Epithelial cell of esophagus (primary cell): ENCODE measurements at regions not wholly inside any gene's neighbourhood (a gene's known extent, or its start where the extent isn't known, plus 50 kb on each side); places are given as distances from the start of the nearest gene placed in this dataset.

Experiments
- DNase-seq: peaks from one replicate; pipeline ENCODE4 v3.0.0; 2010; ENCODE audit warnings: low read depth
- H3K4me3 ChIP-seq: 2 replicates; pipeline ENCODE4 v1.5.1; 2011; ENCODE audit warnings: mild to moderate bottlenecking, low read length, control low read depth
- TF ChIP-seq, protein P1 (sequence below): IDR thresholded peaks from 2 replicates; pipeline ENCODE4 v1.5.1; 2011; ENCODE audit warnings: low read depth, mild to moderate bottlenecking, low read length, control low read depth, inconsistent platforms; ENCODE audit not compliant: insufficient read depth; ENCODE audit errors: missing control alignments

DNA sequence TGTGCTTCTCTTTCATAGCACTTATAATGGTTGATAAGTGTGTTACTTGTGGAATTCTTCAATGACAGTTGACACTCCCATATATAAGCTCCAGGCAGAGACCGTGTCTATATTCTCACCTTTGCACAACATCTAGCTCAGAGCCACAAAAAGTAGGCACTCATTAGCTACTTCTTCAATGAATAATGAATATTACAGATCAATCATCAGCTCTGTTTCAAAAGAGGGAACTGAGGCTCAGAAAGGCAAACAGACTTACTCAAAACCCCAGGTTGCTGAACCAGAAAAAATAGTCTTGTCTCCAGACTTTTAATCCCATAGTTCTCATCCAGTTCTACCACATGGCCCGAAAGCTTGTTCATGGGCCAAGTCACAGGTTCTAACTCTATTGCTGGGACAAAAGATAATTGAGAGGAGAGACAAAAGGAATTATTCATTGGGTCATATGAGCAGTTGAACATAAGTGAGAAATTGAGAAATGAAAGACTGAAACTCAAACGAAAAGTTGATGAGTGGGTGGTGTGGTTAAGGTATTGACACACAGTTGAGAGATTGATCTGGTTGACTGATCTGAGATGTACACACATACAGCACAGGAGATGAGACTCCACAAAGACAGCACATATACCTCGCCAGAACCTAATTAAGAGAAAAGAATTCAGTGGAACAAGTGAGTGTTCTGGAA is 381.6 kb downstream of the EFNA5 start:
- H3K4me3 ChIP-seq, result no peak overlapping the region
- TF ChIP-seq, protein P1, sequence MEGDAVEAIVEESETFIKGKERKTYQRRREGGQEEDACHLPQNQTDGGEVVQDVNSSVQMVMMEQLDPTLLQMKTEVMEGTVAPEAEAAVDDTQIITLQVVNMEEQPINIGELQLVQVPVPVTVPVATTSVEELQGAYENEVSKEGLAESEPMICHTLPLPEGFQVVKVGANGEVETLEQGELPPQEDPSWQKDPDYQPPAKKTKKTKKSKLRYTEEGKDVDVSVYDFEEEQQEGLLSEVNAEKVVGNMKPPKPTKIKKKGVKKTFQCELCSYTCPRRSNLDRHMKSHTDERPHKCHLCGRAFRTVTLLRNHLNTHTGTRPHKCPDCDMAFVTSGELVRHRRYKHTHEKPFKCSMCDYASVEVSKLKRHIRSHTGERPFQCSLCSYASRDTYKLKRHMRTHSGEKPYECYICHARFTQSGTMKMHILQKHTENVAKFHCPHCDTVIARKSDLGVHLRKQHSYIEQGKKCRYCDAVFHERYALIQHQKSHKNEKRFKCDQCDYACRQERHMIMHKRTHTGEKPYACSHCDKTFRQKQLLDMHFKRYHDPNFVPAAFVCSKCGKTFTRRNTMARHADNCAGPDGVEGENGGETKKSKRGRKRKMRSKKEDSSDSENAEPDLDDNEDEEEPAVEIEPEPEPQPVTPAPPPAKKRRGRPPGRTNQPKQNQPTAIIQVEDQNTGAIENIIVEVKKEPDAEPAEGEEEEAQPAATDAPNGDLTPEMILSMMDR, result no peak
- peak; percentile 47 for DNase-seq

DNA sequence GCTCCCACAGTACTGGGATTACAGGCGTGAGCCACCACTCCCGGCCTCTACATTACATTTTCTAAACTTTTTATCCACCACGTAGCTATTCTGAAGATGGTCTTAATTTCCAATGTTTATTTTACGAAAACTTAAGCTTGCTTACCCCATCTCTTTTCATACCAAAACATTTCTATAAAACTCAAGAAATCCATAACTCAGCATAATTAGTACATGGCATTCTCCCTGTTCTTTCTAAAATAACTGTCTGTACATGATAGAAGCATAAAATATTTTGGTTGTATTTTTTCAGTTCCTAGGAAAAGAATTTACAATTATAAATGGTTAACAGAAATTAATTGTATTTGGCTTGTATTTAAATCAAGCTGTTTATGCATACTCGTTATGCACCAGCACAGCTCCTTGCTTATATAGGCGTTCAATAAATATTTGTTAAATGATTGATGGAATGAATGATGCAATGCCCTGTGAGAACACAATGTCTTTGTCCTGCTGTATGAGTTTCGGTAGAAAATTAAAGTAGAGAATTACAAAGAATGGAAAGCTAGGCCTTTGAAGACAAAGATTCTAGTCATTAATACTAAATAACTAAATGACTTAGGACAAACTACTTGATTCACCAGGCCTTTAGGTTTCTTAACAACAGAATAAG is 384.2 kb downstream of the EFNA5 start:
- DNase-seq, result no peak
- H3K4me3 ChIP-seq, result no peak overlapping the region
- TF ChIP-seq, protein P1, result no peak

DNA sequence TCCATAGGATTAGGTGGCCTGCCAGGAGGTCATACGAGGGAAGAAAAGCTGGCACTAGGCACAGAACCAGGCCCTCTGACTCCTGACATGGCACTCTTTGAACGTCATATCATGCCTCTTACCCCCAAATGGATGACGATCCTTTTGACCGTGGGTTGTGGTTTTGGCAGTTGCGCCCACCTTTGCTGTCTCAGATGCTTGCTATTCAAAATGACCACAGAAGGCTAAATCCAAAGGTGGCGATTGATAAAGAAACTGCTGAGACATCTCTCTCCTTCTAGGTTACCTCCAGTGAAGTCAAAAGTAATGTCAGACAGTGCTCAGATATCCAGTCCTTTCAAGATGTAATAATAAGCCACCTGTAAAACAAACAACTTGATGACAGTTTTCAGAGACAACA is 385.0 kb downstream of the EFNA5 start:
- TF ChIP-seq, protein P1, result no peak
- peak; percentile 12 for DNase-seq
- no peak overlapping the region for H3K4me3 ChIP-seq

DNA sequence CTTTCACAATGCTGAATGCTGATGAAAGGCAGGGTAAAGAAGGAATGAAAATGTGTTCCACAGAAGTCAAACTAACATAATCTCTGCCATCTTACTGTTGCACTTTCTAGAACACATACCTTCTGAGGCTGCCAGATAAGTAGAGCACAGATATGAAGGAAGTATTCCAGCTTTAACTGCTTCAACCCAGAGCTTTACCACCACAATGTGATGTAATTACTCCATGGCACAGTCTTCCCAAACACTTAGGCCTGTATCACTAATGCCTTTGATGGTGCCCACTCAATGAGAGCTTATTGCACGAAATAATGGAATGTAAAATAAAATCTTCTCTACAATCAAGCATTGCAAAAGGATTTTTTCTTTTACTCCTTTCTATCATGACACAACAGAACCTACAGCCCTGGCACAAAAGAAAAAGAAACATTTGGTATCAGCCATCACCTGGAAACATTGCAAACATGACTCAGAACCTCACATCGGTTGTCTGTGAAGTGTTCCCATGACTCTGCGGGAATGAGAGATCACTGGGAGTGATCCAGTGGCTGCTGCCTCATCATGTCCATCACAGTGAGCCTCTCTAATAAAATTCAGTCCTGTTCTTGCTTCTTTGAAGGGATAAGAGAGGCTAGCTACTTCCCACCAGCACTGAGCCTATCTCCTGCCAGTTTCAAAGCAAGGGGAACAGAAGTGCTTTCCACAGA is 385.8 kb downstream of the EFNA5 start:
- H3K4me3 ChIP-seq, result no peak overlapping the region
- TF ChIP-seq, protein P1, result no peak
- peak; percentile 94 for DNase-seq

DNA sequence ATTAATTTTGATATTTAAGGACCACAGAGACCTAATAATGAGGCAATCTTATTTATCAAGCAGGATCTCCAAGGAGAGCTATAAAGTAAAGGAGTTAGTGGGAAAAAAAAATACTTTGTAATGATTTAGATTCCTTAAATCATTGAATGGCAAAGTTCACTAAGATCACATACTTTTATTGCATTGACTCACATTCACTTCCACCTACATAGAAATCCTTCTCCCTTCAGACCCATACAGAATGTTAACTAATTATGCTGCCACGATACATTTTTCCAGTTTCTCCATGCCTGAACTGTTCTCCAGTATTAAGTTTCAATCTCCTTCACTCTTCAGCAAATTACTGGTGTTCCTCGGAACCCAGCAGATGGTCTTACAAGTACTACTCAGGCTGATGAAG is 388.7 kb downstream of the EFNA5 start:
- TF ChIP-seq, protein P1, result no peak
- no peak for DNase-seq
- no peak overlapping the region for H3K4me3 ChIP-seq

GRCh38 chr5:107278774-107279173 is 392.0 kb downstream of the EFNA5 start:
- no peak overlapping the region for H3K4me3 ChIP-seq
- DNase-seq, result no peak
- TF ChIP-seq, protein P1, result no peak
